A204.1 (cell line): ENCODE measurements at regions not wholly inside any gene's neighbourhood (a gene's known extent, or its start where the extent isn't known, plus 50 kb on each side); places are given as distances from the start of the nearest gene placed in this dataset.
"Not testable (repeated sequence)": the region's sequence is repeated elsewhere in the genome, so short reads cannot be mapped to it uniquely, and the experiment has no call there.

ENCODE experiments used
- FAIRE-seq: peaks from 2 replicates; lab custom pipeline; 2012; peaks lifted over from hg19 to GRCh38; lab: Jason Lieb, UNC

- no peak for FAIRE-seq
Measured at GRCh38 chr5:81826128-81826527, 75.2 kb upstream of the SSBP2 start.

GRCh38 chr5:81825237-81825636 is 74.3 kb upstream of the SSBP2 start:
- FAIRE-seq: no peak

DNA sequence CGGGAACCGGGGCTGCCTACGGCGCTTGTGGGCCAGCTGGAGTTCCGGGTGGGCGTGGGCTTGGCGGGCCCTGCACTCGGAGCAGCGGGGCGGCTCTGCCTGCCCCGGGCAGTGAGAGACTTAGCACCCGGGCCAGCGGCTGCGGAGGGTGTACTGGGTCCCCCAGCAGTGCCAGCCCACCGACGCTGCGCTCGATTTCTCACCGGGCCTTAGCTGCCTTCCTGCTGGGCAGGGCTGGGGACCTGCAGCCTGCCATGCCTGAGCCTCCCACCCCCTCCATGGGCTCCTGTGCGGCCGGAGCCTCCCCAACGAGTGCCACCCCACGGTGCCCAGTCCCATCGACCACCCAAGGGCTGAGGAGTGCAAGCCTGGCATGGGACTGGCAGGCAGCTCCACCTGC is 72.8 kb upstream of the SSBP2 start:
- FAIRE-seq: not testable (repeated sequence)

DNA sequence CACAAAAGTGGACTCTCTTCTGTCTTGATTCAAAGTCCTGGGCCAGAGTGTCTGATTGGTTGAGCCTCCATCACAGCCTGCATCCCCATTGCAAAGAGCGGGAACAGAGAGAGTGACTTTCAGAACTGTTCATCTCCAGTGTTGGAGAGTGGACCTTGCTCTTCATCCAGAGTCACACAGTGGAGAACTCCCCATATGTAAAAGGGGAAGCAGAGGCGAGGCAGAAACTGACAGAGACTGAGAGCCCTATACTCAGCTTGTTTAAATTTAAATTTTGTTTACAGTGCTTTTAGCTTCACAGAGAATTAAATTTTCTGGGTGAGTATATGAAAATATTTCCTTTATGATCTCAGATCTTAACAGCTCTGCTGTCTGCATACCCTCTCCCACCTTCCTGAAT is 70.0 kb upstream of the SSBP2 start:
- FAIRE-seq: no peak

GRCh38 chr5:81820318-81820636 is 69.4 kb upstream of the SSBP2 start:
- FAIRE-seq: no peak

DNA sequence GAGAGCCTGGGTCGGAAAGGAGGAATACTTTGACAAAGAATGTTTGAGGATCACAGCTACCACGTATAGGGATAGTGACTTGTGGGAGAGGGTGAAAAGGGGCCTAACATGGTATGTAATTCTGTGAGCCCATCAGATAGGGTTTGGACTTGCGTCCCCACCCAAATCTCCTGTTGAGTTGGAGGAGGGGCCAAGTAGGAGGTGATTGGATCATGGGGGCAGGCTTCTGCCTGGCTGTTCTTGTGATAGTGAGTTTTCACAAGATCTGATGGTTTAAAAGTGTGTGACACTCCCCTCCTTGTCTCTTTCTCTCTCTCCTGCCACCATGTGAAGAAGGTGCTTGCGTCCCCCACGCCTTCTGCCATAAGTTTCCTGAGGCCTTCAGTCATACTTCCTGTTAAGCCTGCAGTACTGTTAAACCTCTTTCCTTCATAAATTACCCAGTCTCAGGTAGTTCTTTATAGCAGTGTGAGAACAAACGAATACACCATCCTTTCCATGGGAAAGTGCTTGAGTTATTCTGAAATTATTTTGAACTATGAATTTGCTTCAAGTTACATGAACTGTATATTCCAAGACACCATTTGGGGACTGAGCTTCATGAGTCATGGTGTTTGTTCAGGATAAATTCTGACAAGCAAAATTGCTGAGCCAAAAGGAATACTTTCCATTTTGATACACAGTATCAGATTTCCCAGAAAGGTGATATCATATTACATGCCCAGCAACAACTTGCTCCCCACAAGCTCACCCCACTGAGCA is 68.8 kb upstream of the SSBP2 start:
- FAIRE-seq: no peak

DNA sequence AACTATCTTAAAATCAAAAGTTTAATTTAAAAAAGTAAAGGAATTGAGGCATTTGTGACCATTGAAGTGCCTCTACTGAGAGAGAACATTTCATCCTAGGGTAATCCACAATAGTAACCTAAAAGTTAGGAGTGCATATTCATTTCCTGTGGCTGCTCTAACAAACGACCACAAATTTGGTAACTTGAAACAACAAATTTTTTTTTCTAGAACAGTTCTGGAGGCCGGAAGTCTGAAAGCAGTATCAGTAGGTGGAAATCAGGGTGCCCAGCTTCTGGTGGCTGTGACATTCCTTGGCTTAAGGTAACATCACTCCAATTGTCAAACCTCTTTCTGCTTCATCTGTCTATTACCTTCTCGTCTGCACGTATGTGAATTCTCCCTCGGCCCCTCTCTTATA is 67.1 kb upstream of the SSBP2 start:
- no peak for FAIRE-seq

- FAIRE-seq: no peak
Measured at GRCh38 chr5:81817086-81817485, 66.2 kb upstream of the SSBP2 start.

- no peak for FAIRE-seq
Measured at GRCh38 chr5:81815321-81815720, 64.4 kb upstream of the SSBP2 start.

DNA sequence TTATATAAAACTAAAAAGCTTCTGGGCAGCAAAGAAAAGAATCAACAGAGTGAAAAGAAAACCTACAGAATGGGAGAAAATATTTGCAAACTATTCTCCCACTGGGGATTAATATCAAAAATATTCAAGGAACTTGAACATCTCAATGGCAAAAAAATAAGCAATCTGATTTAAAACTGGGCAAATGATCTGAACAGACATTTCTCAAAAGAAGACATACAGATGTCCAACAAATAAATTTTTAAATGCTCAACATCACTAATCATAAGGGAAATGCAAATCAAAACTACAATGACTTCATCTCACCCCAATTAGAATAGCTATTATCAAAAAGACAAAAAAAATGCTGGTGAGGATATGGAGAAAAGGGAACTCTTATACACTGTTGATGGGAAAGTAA is 57.2 kb upstream of the SSBP2 start:
- no peak for FAIRE-seq

DNA sequence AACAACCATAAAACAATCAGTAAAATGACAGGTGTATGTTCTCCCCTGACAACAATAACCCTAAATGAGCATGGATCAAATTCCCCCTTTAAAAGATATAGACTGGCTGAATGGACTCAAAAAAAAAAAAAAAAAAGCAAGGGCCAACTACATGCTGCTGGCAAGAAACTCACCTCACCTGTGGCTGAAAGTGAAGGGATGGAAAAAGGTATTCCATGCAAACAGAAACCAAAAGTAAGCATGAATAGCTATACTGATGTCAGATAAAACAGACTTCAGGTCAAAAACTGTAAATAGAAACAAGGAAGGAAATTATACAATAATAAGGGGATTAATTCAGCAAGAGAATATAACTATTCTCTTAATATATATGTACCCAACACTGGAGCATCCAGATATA is 54.2 kb upstream of the SSBP2 start:
- FAIRE-seq: no peak

GRCh38 chr5:81803812-81804211 is 52.9 kb upstream of the SSBP2 start:
- FAIRE-seq: no peak

DNA sequence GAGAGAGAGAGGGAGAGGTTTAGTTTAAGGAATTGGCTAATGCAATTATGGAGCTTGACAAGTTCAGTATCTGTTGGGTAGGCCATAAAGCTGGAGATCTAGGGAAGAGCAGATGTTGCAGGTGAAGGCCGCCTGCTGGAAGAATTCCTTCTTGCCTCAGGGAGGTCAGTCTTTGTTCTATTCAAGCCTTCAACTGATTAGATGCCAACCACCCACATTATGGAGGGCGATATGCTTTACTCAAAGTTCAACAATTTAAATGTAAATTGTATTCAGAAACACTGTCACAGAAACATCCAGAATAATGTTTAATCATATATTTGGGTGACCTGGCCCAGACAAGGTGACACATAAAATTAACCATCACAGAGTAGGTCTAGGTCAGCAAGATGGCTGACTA is 51.7 kb upstream of the SSBP2 start:
- no peak for FAIRE-seq

DNA sequence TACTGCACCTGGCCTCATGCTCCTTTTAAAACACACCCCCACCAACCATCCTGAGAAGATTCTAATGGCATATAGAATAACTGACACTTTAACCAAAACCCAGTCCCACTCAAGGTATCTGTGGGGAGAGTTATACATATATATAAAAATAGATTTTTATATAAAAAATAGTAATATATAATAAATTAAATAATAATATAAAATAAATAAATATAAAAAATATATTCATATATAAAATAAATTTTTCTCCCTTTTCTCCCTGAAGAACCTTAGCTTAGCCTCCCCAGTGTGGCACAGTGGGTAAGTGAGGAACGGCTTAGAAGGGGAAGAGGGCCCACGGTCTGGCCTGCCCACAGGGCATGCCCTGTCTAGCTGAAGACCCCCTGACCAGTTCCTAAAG is 51.1 kb upstream of the SSBP2 start:
- FAIRE-seq: no peak

GRCh38 chr5:81800797-81801196 is 49.9 kb upstream of the SSBP2 start:
- FAIRE-seq: no peak
